Kasumi-1 (cell line): ENCODE measurements at regions not wholly inside any gene's neighbourhood (a gene's known extent, or its start where the extent isn't known, plus 50 kb on each side); places are given as distances from the start of the nearest gene placed in this dataset.

Experiments used
- DNase-seq, 2 experiments: peaks; one replicate each; lab custom pipeline; 2025; lab: John Stamatoyannopoulos, UW

DNA sequence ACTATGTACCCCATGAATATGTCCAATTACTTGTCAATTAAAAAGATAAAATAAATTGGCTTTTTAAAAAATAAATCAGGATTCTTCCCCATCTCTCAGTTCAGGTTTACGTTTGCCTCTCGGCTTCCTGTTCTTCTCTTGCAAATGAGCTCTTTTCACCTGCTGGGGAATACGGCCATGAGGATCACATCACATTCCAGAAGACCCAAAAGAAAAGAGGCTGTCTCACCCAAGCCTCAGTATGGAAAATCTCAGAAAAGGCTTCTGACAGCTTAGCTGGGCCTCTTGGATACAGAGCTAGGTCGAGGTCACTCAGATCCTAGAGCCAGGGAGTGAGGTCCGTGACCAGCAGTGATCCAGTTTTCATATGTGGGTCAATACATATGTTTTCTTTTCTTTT lies 171.2 kb upstream of the SDK2 start:
- no peak for DNase-seq

DNA sequence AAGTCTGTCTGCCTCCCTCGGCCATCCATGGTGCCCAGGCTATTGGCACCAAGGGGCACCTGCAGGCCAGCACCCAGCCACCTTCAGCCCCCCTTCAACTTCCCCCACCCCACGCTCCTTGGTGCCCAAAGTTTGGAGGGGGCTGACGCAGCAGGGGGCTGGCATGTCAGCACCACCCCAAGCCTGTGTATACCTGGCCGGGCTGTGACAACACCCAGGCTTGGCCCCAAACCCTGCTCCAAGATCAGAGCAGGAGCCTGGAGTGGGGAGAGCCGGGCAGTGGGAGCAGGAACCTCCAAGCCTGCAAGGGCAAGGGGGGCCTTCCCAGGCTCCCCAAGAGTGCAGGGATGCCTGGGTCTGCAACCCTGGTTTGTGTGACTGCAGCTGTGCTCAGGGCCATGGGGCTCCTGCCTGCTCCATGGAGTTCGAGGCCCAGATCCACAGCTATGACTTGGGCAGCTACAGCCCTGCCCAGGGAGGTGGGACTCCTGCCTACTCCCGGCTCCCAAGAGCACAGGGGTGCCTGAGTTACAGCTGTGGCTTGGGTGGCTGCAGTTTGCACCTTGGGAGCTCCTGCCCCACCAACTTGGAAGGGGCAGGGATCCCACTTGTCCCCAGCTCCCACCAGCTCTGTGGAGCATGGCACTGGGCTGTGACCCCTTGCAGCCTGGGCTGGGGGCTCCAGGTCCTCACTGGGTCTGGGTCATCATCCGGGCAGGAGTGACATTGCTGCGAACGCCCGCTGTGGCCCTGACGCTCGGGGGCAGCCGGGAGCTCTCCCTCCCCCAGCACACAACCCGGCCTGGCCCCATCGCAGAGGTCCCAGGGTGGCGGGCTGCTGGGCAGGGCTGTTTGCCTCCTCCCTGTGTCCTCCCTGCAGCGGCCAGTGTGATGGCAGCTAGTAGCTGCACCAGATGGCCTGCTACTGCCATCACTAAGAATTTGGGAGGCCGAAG lies 175.5 kb upstream of the SDK2 start:
- no peak for DNase-seq

DNA sequence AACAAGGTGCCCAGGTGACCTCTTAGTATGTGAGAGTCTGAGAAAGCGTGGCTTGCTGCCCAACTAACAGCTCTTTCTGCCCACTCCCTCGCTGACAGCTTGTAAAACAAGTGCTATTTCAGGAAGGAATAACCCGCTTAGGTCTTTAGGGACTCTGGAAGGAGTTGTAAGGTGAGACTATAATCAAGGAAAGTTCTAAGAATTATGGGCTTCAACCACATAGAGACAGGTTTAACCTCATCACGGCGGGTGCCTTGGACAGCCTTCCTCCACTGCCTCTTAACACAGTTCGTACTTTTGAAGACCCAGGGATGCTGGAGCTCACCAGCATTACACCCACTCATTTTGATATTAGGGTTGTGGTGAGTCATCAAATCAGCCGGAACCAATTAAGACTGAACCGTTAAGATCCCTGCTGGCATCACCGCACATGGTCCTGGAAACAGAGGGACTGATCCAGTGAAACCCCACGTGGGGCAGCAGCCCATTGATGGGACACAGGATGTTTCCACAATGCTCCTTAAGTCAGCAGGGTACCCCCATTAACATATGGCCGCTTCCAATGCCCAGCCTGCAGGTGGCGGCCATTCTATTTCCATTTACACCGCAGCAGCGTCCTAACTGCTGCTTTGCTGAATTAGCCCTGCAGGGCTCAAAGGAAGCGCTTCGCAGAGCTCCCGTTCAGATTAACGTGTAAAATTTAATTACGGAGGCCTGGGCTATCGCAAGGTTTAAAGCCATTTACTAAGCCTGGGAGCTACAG lies 176.6 kb upstream of the SDK2 start:
- DNase-seq, result no peak

DNA sequence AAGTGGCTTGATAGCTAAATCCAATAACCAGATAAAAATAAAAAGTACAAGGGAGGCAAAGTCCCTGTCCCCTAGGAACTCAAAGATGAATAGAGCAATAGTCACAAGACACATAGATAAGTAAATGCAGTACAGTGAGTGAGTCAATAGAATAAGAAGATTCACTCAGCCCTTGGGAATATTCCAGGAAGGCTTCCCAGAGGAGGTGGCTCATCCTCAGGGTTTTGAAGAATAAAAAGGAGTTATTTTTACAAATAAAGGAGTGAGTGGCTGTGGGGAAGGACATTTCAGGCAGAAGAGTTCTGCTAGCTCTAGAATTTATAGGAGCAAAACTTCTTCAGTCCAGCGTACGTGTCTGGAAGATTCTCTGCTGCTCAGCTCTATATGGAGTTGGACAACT lies 177.4 kb upstream of the SDK2 start:
- no peak for DNase-seq

DNA sequence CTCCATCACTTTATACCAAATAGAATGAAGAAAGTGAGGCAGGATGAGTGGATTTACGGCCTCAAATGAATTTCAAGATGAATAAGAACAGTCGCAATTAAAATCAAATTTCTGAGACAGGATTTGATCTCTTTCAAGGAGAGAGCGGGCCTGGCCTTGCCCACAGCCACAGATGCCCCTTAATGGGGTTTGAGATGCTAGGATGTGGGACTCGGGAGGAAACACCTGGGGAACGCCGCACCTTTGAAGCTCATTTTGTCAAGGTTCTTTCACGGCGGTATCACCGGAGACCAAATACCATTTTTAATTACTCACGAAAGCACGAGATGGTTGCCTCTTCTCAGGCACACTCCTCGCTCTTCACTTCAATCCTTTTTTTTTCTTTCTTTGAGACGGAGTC lies 178.1 kb upstream of the SDK2 start:
- DNase-seq, result no peak

DNA sequence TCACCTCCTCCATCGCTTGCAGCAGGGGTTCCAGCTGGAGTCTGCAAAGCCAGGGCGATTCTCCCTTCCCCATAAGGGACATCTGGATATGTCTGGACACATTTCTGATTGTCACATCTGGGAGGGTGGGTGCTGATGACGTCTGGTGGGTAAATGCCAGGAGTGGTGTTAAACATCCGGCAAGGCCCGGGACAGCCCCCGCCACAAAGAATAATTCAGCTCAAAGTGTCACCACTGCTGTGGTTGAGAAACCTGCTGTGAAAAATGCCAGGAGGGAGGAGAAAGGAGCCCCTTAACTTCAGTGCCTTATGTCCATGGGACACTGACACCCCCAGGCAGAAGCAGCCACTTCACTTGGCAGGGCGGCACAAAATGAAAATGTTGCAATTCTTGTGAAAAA lies 179.4 kb upstream of the SDK2 start:
- no peak for DNase-seq

DNA sequence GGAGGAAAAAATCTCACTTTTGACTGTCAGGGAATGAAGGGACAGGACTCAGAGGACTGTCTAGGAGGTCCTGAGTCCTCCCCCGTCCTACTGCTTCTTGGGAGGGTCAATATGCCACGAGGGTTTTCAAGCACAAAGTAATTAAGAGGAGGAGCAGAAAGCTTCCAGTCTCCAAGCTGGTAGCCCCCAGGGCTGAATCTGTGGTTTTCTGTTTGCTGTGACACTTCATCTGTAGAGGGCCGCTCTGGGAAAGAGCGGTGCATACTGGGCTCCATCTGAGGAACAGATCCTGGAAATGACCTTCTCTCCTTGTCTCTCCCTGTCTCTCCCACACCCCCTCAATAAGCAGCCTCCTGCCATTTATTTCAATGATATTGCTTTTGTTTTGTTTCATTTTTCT lies 180.1 kb upstream of the SDK2 start:
- DNase-seq, result no peak

DNA sequence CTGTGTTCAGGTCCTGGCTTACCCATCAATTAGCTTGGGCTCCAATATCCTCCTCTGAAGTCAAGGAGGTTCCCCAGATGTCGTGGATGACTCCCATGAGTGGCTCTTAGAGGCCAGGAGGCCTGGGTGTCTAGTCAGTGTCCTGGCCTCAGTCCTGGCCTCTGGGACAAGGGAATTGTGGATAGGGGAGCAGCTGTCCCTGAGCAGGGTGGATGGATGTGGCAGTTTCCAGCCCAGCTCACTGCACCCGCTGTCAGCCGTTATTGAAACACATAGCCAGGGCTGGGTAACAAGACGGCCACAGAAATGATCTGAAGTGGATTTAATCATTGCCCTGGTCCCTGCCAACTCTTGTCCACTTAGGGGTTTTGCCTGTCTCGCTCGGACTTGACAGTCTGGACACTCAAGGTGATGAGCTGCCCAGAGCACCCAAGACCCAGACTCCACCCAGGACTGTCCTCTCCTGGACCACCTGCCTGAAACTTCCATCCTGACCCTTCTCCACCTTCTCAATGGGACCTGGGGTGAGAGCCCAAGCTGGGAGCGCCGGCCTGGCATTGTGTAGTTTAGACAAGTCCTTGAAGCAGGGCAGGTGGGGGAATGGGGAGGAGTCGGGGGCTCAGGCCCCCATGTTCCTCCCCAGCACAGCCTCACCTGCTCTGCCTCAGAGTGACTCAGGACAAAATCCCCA lies 182.1 kb upstream of the SDK2 start:
- no peak for DNase-seq

DNA sequence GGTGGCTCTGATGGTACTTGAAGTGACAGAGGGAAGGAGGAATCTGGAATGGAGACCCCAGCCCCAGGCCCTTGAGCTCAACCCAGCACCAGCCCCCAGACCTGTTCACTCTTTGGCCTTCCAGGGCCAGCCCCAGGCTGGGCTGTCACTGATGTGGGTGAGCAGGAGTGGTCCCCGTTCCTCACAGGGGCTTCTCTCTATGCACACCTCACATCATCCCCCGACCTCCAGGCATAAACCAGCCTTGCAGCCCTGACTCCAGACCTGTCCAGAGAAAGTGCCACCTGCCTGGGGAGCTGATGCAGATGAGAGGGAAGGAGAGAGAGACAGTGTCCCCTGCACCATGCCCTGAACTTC lies 182.6 kb upstream of the SDK2 start:
- DNase-seq, result no peak

DNA sequence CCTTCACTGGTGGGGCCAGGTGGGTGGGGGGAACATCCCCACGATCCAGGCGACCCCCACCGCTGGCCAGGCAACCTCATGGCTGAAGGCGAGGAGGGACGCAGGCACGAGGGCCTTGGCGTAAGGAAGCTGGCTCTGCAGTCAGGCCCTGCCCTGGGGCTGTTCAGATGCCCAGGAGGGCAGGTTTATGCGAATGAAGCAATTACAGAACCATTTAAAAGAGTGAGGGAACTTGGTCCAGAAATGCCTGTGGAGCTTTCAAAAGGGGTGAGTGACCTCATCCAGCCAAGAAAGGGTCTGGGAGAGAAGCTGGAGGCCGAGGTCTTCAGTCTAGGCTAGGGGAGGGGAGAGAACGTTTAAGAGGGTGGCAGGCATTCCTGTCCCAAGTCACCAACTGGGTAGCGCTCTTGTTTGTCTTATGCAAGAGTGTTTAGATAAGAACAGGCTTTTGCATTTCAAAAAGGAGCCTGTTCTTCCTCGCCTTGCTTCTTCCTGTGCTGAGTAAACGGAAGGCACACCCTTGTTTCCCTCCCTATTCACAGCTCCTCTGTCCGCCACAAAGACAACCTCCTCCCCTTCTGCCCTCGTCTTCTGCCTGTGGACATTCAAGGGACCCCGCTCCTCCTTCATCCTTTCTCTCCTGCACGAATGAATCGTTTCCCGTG lies 183.5 kb upstream of the SDK2 start:
- no peak for DNase-seq

DNA sequence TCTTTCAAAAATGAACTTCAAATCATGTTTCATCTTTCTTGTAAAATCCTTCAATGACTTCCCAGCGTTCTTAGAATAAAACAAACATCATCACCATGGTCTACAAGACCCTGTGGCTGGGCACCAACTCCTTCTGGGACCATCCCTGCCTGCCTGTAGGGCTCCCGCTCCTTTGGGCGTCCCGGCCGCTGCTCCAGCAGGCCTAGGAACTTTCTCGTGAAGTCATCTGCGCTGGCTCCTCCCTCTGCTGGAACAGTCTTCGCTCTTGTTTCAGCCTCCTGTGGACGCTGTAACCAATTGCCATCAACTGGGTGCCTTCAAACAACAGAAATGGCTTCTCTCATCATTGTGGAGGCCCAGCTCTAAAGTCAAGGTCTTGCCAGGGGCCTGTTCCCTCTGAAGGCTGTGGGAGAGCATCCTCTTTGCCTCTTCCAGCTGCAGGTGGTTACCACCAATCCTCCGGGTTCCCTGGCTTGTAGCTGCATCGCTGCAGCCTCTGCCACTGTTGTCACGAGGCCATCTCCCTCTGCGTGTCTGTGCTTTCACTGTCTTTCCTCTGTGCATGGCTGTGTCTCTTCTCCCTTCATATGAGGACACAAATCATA lies 185.5 kb upstream of the SDK2 start:
- DNase-seq, result no peak

DNA sequence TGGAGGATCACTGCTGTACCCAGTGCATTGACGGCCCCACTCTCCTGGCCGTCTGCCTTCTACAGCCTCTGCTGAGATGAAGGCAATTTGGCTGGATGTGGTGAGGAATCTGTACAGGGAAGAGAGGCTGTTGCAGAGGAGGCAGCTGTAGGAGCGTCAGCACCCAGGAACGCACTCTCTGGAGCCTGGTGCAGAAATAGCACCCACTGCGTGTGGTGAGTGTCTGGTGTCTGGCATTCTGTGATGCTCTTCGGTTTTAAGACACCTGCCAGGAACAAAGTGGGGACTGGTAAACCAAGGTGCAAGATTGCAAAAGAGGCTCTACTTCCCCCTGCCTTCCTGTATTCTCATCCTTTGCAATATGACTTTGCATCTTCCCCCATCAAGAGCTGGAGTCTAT lies 187.5 kb upstream of the SDK2 start:
- DNase-seq, result no peak

DNA sequence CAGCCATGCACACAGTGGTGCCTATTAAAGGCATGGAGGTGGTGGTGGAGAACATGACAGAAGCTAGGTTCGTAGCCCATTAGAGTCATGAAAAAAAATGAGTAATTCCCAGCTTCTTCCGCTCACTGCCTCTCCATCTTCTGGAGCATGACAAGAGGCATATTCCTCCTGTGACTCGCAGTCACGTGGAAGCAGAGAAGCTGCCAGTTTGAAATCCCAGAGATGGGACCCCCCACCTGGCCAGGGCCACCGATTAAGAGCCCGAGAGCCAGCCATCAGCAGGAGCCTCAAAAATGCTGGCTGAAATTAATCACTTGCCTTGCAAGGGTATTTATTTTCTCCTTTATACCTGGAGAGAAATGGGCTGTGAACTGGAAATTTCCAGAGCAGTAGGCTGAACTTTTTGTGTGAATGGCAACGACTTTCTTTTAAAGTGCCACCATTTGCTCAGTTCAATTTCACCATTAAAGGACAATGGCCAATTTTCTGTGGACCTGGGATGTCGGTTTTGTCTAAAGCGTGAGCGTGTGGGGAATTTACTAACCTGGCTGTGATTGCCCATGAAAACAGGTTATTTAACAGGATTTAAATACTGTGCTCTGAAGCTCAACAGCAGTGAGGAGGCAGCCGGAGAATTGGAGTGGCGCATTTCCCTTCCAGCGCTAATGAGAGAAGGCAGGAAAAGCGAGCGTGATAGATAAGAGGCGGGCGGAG lies 189.7 kb upstream of the SDK2 start:
- DNase-seq, result no peak

DNA sequence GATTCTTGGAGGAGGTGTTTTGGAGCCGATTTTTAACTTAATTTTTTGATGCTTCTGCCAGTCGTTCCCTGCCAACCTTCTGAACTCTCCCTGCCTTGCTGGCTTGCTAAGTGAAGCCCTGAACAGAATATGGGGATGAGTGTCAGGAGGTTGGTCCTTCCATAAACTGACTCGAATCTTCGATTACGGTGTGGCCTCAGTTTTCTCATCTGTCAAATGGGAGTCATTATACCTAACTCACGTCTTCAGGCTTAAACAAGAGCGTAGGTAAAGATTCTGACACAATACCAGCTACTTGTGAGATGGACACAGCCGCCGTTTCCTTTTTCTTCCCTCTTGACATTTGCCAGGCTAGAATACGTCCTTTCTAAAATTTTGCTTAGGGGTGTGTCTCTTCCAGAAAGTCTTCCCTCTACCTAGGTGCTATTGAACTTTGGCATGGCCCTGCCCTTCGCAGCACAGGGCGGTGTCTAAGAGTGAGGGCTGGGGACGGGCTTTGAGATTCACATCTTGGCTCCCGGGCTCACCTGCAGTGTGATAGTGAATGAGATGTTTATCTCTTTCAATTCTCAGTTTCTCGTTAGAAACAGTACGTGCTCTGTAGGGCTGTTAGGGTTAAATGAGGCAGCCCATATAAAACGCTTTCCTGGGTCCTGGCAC lies 190.6 kb upstream of the SDK2 start:
- no peak for DNase-seq

DNA sequence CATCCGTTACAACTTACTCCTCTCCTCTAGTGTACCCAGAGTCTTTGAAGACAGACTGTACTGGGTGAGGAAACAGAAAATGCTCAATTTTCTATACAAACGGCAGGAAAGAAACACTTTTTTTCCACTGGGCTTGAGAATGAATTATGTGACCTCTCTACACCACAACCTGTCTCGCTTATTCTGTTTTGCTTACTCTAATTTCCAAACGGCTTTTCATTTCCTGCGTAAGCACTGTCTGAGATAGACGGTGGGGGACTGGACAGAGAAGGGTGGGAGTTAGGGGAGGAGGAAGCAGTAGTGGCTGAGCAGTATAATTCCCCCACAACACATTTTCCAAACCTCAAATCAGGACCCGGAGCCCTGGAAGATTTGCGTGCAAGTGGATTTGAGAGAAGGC lies 191.4 kb upstream of the SDK2 start:
- no peak for DNase-seq

DNA sequence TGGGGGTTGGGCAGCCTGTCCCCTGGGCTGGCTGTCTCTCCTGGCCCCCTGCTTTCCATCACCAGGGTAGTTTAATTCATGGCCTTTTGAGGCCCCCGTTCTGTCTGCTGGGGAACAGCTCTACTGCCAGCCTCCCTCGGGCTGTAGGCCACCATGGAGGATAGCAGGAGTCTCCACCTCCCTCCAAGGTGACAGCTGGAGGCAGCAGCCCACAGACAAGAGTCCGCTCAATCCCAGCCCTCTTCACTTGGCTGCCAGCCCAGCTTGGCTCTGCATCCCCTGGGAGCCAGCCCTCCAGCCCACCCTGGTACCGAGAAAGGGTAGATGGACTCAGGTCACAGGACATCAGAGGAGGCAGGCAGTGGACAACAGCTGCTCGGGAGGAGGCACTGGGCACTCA lies 194.6 kb upstream of the SDK2 start:
- no peak for DNase-seq

DNA sequence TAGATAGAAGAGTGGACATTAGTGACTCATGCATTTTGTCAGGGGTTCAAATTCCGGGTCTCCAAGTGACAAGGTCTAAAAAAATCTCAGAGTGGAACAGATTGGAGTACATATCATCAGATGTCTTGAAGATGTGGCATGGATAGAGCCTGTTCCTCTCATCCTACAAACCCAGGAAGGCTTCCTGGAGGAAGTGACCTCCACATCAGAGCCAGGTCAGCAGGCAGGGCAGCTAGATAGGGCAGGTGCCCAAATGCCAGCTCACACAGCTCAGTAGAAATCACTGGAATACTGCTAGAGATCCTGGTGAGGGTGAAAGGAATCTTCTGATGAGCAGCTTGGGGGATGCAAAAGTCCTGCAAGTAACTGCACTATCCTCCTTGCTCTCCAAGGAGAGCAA lies 196.6 kb upstream of the SDK2 start:
- DNase-seq, result no peak

DNA sequence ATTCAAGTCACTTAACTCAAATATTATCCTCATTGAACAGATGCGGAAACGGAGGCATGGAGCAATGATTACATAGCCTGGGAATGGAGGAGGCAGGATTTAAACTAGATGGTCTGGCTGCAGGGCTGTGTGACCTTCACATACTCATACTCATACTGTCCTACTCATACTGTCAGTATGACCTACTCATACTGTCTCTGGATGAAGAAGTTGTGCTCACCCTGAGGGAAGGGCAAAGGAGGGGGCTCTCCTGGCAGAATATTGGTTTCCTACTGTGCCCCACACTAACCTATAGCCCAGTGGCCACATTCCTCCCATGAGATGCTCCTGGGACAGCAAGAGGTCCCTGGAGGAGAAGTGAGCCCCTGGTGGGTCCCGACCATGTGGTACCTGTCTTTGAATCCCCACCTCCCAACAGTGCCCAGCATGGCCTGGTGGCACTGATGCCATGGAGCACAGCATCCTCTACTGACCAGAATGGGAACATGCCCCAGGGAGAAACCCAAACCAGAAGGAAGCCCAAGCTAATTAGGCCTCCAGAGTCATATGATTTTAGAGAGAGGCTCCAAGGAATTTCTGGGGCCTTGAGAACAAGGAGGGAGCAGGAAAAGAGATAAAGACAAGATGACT lies 197.3 kb upstream of the SDK2 start:
- no peak for DNase-seq

DNA sequence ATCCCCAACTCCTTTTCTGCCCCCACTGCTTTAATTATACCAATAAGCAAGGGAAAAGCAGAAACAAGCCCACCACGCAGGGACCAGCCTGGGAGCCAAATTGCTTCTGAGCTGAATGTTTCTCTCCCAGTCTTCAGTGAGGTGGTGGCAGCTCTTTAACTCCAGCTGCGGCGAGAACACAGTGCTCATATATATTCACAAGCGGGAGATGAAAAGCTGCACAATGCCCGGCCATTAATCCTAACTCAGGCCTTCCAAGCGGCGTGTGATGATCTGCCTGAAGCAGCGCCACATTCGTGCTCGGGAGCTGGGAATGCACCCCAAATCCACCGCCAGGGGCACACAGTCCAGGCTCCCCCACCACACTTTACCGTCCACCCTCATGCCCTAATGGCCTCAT lies 203.7 kb upstream of the SDK2 start:
- no peak for DNase-seq

DNA sequence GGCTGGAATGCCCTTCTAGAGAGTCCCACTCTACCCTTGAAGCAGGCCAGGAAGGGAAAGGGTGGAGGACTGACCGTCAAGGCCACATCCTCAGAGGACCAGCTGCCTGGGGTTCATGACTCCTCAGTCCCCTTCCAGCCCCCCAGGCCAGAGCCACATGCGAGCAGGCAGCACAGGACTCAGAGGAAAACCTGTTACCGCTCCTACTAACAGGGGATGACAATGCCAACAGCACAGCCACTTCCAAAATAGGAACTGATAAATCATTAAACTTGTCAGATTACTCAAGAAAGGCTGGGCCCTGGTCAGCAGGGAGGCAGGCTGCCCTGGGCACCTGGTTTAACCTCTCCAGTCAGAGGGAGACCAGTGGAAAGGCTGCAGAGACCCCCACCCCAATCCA lies 206.2 kb upstream of the SDK2 start:
- DNase-seq, result no peak
